ENCODE measurements at regions not wholly inside any gene's neighbourhood (a gene's known extent, or its start where the extent isn't known, plus 50 kb on each side); places are given as distances from the start of the nearest gene placed in this dataset.

GRCh38 chr3:87175732-87176131, 51.4 kb upstream of the CHMP2B start:
- no peaks in the 10 kb centered on the region for H3K9me3 Mint-ChIP-seq (ENCODE audit: low read depth)
- CTCF ChIA-PET = no interaction called here

GRCh38 chr3:87173776-87174175, 53.3 kb upstream of the CHMP2B start:
- Mint-ChIP-seq H3K27me3 (peaks cover 8% of the 10 kb centered on the region), H3K27ac (no peak overlapping the region), H3K4me3 (no peak overlapping the region), H3K4me1 (no peaks in the 10 kb centered on the region), H3K36me3 (ENCODE audit: low read depth) (no peaks in the 10 kb centered on the region), H3K9me3 (ENCODE audit: low read depth) (no peaks in the 10 kb centered on the region)
- intact Hi-C loops (cut with DNase I, micrococcal nuclease) = no loop called here
- CTCF ChIA-PET = no interaction called here
- ATAC-seq = no peak
- POLR2A ChIA-PET = no interaction called here
- DNase-seq = no peak

More at GRCh38 chr3:87175732-87176131, 51.4 kb upstream of the CHMP2B start:
- Mint-ChIP-seq H3K27ac (no peak overlapping the region), H3K36me3 (ENCODE audit: low read depth) (no peaks in the 10 kb centered on the region), H3K4me3 (no peak overlapping the region), H3K4me1 (no peaks in the 10 kb centered on the region), H3K27me3 (peaks cover 12% of the 10 kb centered on the region)
- intact Hi-C loops (cut with DNase I, micrococcal nuclease) = no loop called here
- ATAC-seq = no peak
- POLR2A ChIA-PET = interaction anchor here (0.6 kb wide), 1 partner anchor 30 kb away, joined by 3 read pairs; no protein-coding TSS in a partner anchor
- no peak for DNase-seq

DNA sequence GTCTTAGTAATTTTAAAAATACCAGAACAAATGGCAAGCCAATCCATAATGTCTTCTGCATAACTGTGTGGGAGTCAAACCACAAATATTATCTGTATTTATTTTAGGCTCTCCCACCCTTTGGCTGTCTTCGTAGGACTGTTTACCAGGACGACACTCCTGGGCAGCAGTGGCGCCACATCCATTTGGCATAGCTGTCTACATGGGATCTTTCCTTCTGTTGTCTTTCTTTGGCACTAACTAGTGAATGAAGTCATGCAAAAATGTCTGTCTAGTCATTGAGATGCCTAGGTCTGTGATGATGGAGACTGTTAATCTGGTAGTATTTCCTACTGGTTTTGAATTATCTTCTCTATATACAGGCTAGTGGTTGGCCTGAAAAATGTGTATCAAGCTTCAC, 54.0 kb upstream of the CHMP2B start:
- peaks cover 10% of the 10 kb centered on the region for H3K27me3 Mint-ChIP-seq
- intact Hi-C loops (cut with DNase I, micrococcal nuclease) = no loop called here
- H3K36me3 Mint-ChIP-seq (ENCODE audit: low read depth) = no peaks in the 10 kb centered on the region
- ChIA-PET POLR2A (no interaction called here), CTCF (no interaction called here)
- no peak for ATAC-seq
- H3K9me3 Mint-ChIP-seq (ENCODE audit: low read depth) = no peaks in the 10 kb centered on the region
- H3K4me1 Mint-ChIP-seq = no peaks in the 10 kb centered on the region
- no peak overlapping the region for H3K4me3 Mint-ChIP-seq
- H3K27ac Mint-ChIP-seq = no peak overlapping the region
- no peak for DNase-seq

GRCh38 chr3:87167628-87168456, 59.3 kb upstream of the CHMP2B start:
- H3K36me3 Mint-ChIP-seq (ENCODE audit: low read depth) = no peaks in the 10 kb centered on the region
- peaks cover 12% of the 10 kb centered on the region for H3K27me3 Mint-ChIP-seq
- no peak overlapping the region for H3K27ac Mint-ChIP-seq
- ChIA-PET POLR2A (no interaction called here), CTCF (interaction anchor here (0.8 to 1.7 kb wide), 9 partner anchors 10 to 466 kb away, joined by 3 to 17 read pairs (median 4); partner anchors contain the start of gene CHMP2B)
- H3K4me1 Mint-ChIP-seq = peaks cover 3% of the 10 kb centered on the region
- no peaks in the 10 kb centered on the region for H3K9me3 Mint-ChIP-seq (ENCODE audit: low read depth)
- H3K4me3 Mint-ChIP-seq = no peak overlapping the region
- peak; percentile 68 for ATAC-seq
- peak; percentile 43 for DNase-seq
- intact Hi-C loops (cut with DNase I, micrococcal nuclease) = loop anchor here (1.0 to 10.0 kb wide), 5 partner anchors 198 to 466 kb away; no protein-coding TSS in a partner anchor

DNA sequence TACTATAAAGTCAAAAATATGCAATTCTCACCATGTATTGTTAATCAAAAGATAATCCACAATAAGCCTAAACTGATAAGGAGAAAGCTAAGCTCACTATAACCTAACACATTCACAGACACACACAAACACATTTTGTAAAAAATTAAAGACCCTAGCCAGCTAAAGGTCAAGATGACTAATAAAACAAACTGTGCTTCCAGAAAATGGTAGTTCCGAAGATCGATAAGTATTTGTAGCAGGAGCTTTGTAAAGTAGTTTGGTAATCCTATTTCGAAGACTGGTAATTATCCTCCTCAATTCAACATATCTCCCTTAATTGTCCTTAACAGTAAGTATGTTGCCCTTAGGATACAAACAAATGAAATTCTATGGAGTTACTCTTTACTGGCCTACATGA, 62.9 kb upstream of the CHMP2B start:
- Mint-ChIP-seq H3K4me3 (no peak overlapping the region), H3K27me3 (peaks cover 11% of the 10 kb centered on the region), H3K27ac (no peak overlapping the region), H3K9me3 (ENCODE audit: low read depth) (no peaks in the 10 kb centered on the region), H3K4me1 (peaks cover 3% of the 10 kb centered on the region), H3K36me3 (ENCODE audit: low read depth) (no peaks in the 10 kb centered on the region)
- ATAC-seq (no peak), DNase-seq (no peak)
- CTCF ChIA-PET = interaction anchor here (0.6 to 0.7 kb wide), 2 partner anchors 13 to 388 kb away, joined by 3 read pairs; no protein-coding TSS in a partner anchor
- intact Hi-C loops (cut with DNase I, micrococcal nuclease) = loop anchor here in 1 of 2 experiments (10.0 kb wide), 1 partner anchor 199 kb away; no protein-coding TSS in a partner anchor
- POLR2A ChIA-PET = no interaction called here

DNA sequence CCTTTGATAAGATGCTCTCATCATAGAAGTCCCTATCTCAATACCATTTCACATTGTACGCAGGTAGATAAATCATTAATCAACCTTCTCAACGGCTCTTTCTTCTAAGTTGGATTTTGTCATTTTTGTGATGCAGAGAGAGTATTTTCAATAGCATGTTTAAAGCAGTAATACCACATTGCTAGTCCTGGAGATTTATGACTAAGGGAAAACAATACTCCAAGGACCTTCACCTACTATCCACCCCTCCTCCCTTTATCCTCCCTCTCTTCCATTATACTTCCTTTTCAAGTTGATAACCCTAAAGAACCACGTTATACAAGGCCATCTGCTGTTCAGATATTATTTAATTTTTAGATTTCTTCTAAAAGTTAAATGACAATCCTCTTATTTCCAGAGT, 65.3 kb upstream of the CHMP2B start:
- CTCF ChIA-PET = no interaction called here
- intact Hi-C loops (cut with DNase I, micrococcal nuclease) = loop anchor here in 1 of 2 experiments (10.0 kb wide), 1 partner anchor 197 kb away; no protein-coding TSS in a partner anchor
- Mint-ChIP-seq H3K27ac (no peak overlapping the region), H3K9me3 (ENCODE audit: low read depth) (no peaks in the 10 kb centered on the region), H3K4me1 (no peaks in the 10 kb centered on the region), H3K36me3 (ENCODE audit: low read depth) (no peaks in the 10 kb centered on the region), H3K27me3 (peaks cover 5% of the 10 kb centered on the region), H3K4me3 (no peak overlapping the region)
- DNase-seq (no peak), ATAC-seq (no peak)
- POLR2A ChIA-PET = no interaction called here

DNA sequence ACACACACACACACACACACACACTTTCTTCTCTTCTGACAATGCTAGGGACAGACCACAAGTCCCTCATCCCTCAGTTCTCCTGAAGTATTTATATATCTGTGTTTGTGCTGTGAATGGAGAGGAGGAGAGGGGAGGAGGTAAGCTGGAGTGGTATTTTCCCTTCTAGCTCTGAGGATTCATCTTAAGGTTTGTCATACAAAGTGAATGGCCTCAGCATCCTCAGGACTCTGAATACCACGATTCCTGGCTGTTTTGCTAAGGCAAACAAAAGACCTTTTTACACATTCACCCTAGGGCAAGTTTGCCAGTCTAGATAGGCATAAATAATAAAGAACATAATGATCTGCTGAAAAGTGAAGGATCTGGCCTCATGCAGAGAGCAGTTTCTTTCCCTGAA, 65.7 kb upstream of the CHMP2B start:
- Mint-ChIP-seq H3K4me1 (no peaks in the 10 kb centered on the region), H3K27ac (no peak overlapping the region), H3K9me3 (ENCODE audit: low read depth) (no peaks in the 10 kb centered on the region), H3K27me3 (peaks cover 5% of the 10 kb centered on the region), H3K4me3 (no peak overlapping the region), H3K36me3 (ENCODE audit: low read depth) (no peaks in the 10 kb centered on the region)
- ChIA-PET CTCF (no interaction called here), POLR2A (no interaction called here)
- intact Hi-C loops (cut with DNase I, micrococcal nuclease) = loop anchor here in 1 of 2 experiments (10.0 kb wide), 1 partner anchor 197 kb away; no protein-coding TSS in a partner anchor
- DNase-seq (no peak), ATAC-seq (no peak)

DNA sequence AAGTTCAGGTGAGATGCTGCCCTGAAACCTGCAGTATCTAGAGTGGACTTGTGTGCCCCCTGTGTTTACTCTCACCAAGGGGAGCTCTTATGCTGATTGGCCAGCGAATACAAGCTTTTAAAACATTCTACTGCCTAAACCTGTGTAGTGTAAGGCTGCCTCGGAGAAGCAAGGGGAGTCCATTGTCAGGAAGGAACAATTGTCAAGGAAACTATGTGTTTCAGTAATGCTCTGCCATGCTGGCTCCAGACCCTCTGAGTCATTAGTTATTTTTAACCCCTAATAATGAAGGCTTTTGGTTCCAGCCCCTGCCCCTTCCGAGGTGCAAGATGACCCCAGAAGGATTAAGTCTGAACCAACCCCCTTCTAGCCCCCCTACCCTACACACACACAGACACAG, 66.1 kb upstream of the CHMP2B start:
- Mint-ChIP-seq H3K27me3 (peaks cover 3% of the 10 kb centered on the region), H3K4me1 (no peaks in the 10 kb centered on the region), H3K9me3 (ENCODE audit: low read depth) (no peaks in the 10 kb centered on the region), H3K4me3 (no peak overlapping the region), H3K27ac (no peak overlapping the region), H3K36me3 (ENCODE audit: low read depth) (no peaks in the 10 kb centered on the region)
- no peak for DNase-seq
- CTCF ChIA-PET = no interaction called here
- intact Hi-C loops (cut with DNase I, micrococcal nuclease) = loop anchor here in 1 of 2 experiments (10.0 kb wide), 1 partner anchor 196 kb away; no protein-coding TSS in a partner anchor
- POLR2A ChIA-PET = no interaction called here
- no peak for ATAC-seq

DNA sequence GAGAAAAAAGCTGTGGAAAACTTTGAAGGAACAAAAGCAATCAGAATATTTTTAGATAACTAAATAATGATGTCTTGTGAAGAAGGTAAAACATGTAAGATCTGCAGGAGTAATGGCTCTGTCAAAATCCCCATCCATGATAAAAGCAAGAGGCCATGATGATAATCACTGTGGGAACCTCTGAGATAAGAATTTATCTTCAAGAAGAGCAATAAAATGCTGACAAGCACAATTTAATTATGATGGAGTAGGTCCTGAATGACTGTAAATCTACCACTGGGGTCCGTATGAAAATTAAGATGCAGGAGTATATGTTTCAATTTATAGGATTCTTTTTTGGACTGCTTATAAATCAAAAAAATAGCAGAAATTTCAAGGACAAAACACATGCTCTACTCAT, 68.3 kb upstream of the CHMP2B start:
- intact Hi-C loops (cut with DNase I, micrococcal nuclease) = no loop called here
- no peak overlapping the region for H3K27ac Mint-ChIP-seq
- ATAC-seq = no peak

GRCh38 chr3:87148020-87148419, 79.1 kb upstream of the CHMP2B start:
- ChIA-PET CTCF (no interaction called here), POLR2A (no interaction called here)
- Mint-ChIP-seq H3K27me3 (peaks cover 2% of the 10 kb centered on the region), H3K4me1 (no peaks in the 10 kb centered on the region), H3K9me3 (ENCODE audit: low read depth) (peaks cover 4% of the 10 kb centered on the region), H3K4me3 (no peak overlapping the region), H3K36me3 (ENCODE audit: low read depth) (no peaks in the 10 kb centered on the region), H3K27ac (no peak overlapping the region)
- intact Hi-C loops (cut with DNase I, micrococcal nuclease) = no loop called here
- no peak for DNase-seq
- ATAC-seq = no peak

More for the DNA sequence above, 68.3 kb upstream of the CHMP2B start:
- Mint-ChIP-seq H3K36me3 (ENCODE audit: low read depth) (no peaks in the 10 kb centered on the region), H3K9me3 (ENCODE audit: low read depth) (no peaks in the 10 kb centered on the region), H3K4me1 (no peaks in the 10 kb centered on the region), H3K4me3 (no peak overlapping the region), H3K27me3 (peaks cover 2% of the 10 kb centered on the region)
- DNase-seq = no peak
- CTCF ChIA-PET = no interaction called here
- POLR2A ChIA-PET = no interaction called here

- DNase-seq = no peak
- Mint-ChIP-seq H3K36me3 (ENCODE audit: low read depth) (no peaks in the 10 kb centered on the region), H3K27me3 (peaks cover 2% of the 10 kb centered on the region), H3K9me3 (ENCODE audit: low read depth) (peaks cover 4% of the 10 kb centered on the region), H3K27ac (no peak overlapping the region), H3K4me1 (no peaks in the 10 kb centered on the region), H3K4me3 (no peak overlapping the region)
- POLR2A ChIA-PET = no interaction called here
- ATAC-seq = no peak
- intact Hi-C loops (cut with DNase I, micrococcal nuclease) = no loop called here
- CTCF ChIA-PET = no interaction called here
These were observed 79.5 kb upstream of the CHMP2B start for GRCh38 chr3:87147562-87147961.

- Mint-ChIP-seq H3K27me3 (peaks cover 2% of the 10 kb centered on the region), H3K9me3 (ENCODE audit: low read depth) (peaks cover 9% of the 10 kb centered on the region), H3K4me1 (no peaks in the 10 kb centered on the region), H3K27ac (no peak overlapping the region), H3K36me3 (ENCODE audit: low read depth) (no peaks in the 10 kb centered on the region), H3K4me3 (no peak overlapping the region)
- DNase-seq (peak; percentile 38), ATAC-seq (peak; percentile 53)
- intact Hi-C loops (cut with DNase I, micrococcal nuclease) = no loop called here
- ChIA-PET CTCF (interaction anchor here (0.8 to 1.0 kb wide), 2 partner anchors 15 to 114 kb away, joined by 3 to 4 read pairs; no protein-coding TSS in a partner anchor), POLR2A (interaction anchor here (0.6 kb wide), 1 partner anchor 30 kb away, joined by 3 read pairs; no protein-coding TSS in a partner anchor)
These were observed 81.6 kb upstream of the CHMP2B start for GRCh38 chr3:87145553-87145952.

Data from activated CD4-positive, alpha-beta T cell treated with anti-CD3 and anti-CD28 coated beads for 36 hours (primary cell).